C4-2B (cell line): ENCODE measurements at regions not wholly inside any gene's neighbourhood (a gene's known extent, or its start where the extent isn't known, plus 50 kb on each side); places are given as distances from the start of the nearest gene placed in this dataset.

Experiments
- ZFX ChIP-seq: fragments of 450-650 bp; IDR thresholded peaks from 2 replicates; pipeline ENCODE4 v1.6.1; 2017
- TF ChIP-seq, protein P1 (sequence below): fragments of 450-650 bp; conservative IDR thresholded peaks from 2 replicates; pipeline ENCODE4 v1.5.1; 2017; ENCODE audit warnings: mild to moderate bottlenecking

- TF ChIP-seq, protein P1, sequence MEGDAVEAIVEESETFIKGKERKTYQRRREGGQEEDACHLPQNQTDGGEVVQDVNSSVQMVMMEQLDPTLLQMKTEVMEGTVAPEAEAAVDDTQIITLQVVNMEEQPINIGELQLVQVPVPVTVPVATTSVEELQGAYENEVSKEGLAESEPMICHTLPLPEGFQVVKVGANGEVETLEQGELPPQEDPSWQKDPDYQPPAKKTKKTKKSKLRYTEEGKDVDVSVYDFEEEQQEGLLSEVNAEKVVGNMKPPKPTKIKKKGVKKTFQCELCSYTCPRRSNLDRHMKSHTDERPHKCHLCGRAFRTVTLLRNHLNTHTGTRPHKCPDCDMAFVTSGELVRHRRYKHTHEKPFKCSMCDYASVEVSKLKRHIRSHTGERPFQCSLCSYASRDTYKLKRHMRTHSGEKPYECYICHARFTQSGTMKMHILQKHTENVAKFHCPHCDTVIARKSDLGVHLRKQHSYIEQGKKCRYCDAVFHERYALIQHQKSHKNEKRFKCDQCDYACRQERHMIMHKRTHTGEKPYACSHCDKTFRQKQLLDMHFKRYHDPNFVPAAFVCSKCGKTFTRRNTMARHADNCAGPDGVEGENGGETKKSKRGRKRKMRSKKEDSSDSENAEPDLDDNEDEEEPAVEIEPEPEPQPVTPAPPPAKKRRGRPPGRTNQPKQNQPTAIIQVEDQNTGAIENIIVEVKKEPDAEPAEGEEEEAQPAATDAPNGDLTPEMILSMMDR: no peak
- no peak for TF ChIP-seq ZFX
These were observed 194.3 kb downstream of the ANKRD30B start for GRCh38 chr18:14942275-14942674.
